Cardiac muscle cell (in vitro differentiated cells and primary cell): ENCODE measurements at regions not wholly inside any gene's neighbourhood (a gene's known extent, or its start where the extent isn't known, plus 50 kb on each side); places are given as distances from the start of the nearest gene placed in this dataset.

Experiments
- DNase-seq, 2 donors: peaks; one replicate each; pipeline versions ENCODE4 v3.0.0 to v3.0.0-alpha.2; 2010 to 2017; ENCODE audit warnings: low read depth in 1 of 2, low spot score in 1 of 2
- H3K27ac ChIP-seq: fragments of 200-600 bp; sonication (generic); 2 replicates; pipeline ENCODE4 v1.5.1; 2016
- H3K27me3 ChIP-seq: fragments of 200-600 bp; sonication (generic); 2 replicates; pipeline ENCODE4 v1.6.0; 2016; ENCODE audit warnings: control low read depth
- H3K36me3 ChIP-seq: fragments of 200-600 bp; sonication (generic); 2 replicates; pipeline ENCODE4 v1.5.1; 2016; ENCODE audit warnings: control low read depth
- H3K4me1 ChIP-seq: fragments of 200-600 bp; sonication (generic); 2 replicates; pipeline ENCODE4 v1.8.1; 2017; ENCODE audit warnings: low read depth, mild to moderate bottlenecking, mixed run types
- H3K4me3 ChIP-seq: fragments of 200-600 bp; sonication (generic); 2 replicates; pipeline ENCODE4 v1.5.1; 2016; ENCODE audit warnings: mild to moderate bottlenecking
- H3K9me3 ChIP-seq: fragments of 200-600 bp; sonication (generic); 2 replicates; pipeline ENCODE4 v1.5.1; 2017; ENCODE audit warnings: low read depth, mild to moderate bottlenecking, control low read depth
- TF ChIP-seq, protein P1 (sequence below): IDR thresholded peaks from 2 replicates; pipeline ENCODE4 v1.5.1; 2012; ENCODE audit warnings: low read depth, mild to moderate bottlenecking, low read length

DNA sequence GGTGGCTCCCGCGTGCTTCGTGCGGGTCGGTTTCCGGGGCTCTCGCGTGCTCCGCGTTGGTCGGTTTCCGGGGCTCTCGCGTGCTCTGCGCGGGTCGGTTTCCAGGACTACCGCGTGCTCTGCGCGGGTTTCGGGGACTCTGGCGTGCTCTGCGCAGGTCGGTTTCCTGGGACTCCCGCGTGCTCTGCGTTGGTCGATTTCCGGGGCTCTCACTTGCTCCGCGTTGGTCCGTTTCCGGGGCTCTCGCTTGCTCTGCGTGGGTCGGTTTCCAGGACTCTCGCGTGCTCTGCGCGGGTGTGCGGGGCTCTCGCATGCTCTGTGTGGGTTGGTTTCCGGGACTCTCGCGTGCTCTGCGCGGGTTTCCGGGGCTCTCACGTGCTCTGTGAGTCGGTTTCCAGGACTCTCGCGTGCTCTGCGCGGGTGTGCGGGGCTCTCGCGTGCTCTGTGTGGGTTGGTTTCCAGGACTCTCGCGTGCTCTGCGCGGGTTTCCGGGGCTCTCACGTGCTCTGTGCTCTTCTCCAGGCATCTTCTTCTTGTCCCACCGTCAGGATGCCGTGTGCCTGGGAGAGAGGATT is 109.9 kb upstream of the LRPAP1 start:
- no peak overlapping the region for H3K27ac ChIP-seq
- no peaks in the 10 kb centered on the region for H3K4me1 ChIP-seq
- no peaks in the 10 kb centered on the region for H3K27me3 ChIP-seq
- TF ChIP-seq, protein P1, sequence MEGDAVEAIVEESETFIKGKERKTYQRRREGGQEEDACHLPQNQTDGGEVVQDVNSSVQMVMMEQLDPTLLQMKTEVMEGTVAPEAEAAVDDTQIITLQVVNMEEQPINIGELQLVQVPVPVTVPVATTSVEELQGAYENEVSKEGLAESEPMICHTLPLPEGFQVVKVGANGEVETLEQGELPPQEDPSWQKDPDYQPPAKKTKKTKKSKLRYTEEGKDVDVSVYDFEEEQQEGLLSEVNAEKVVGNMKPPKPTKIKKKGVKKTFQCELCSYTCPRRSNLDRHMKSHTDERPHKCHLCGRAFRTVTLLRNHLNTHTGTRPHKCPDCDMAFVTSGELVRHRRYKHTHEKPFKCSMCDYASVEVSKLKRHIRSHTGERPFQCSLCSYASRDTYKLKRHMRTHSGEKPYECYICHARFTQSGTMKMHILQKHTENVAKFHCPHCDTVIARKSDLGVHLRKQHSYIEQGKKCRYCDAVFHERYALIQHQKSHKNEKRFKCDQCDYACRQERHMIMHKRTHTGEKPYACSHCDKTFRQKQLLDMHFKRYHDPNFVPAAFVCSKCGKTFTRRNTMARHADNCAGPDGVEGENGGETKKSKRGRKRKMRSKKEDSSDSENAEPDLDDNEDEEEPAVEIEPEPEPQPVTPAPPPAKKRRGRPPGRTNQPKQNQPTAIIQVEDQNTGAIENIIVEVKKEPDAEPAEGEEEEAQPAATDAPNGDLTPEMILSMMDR = no peak
- no peaks in the 10 kb centered on the region for H3K36me3 ChIP-seq
- H3K9me3 ChIP-seq = no peaks in the 10 kb centered on the region
- no peak overlapping the region for H3K4me3 ChIP-seq
- DNase-seq = no peak

DNA sequence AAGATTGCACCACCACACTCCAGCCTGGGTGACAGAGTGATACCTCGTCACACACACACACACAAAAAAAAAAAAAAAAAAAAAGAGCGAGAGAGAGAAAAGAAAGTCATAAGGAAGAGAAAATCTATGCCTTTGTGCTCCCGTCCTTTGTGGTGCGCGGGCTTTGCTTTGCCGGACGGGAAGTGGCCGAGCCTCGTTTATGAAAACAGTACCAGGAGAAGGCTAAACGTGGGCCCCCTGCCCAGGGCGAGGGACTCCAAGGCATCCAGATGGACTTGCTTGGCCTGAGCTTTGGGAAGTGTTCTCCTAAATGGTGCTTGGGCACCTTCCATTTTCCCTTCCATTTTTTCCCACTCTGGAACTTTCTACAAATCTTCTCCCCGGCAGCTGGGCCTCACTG is 109.3 kb upstream of the LRPAP1 start:
- H3K9me3 ChIP-seq = no peaks in the 10 kb centered on the region
- H3K27me3 ChIP-seq = no peaks in the 10 kb centered on the region
- H3K27ac ChIP-seq = no peak overlapping the region
- H3K36me3 ChIP-seq = no peaks in the 10 kb centered on the region
- TF ChIP-seq, protein P1 = no peak
- H3K4me1 ChIP-seq = no peaks in the 10 kb centered on the region
- no peak overlapping the region for H3K4me3 ChIP-seq
- DNase-seq = no peak

DNA sequence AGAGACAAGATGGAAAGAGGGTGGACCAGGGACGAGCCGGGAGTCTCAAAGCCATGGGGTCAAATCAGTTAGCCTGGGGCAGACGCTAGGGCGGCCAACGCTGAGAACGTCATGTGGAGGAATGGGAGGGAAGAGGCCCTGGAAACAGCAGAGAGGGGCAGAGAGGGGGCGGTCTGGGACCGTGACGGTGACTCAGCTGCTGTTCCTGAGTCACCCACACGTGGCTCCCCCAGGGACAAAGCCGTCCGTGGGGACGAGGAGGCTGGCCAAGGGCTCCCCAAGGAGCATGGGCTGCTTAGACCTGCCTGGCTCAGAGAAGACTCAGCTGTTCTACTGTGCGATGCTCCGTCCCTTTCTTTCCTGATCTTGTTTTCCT is 108.4 kb upstream of the LRPAP1 start:
- Histone ChIP-seq H3K27me3 (no peaks in the 10 kb centered on the region), H3K36me3 (no peaks in the 10 kb centered on the region), H3K9me3 (no peaks in the 10 kb centered on the region), H3K4me1 (no peaks in the 10 kb centered on the region), H3K4me3 (no peak overlapping the region), H3K27ac (no peak overlapping the region)
- TF ChIP-seq, protein P1 = no peak
- no peak for DNase-seq

DNA sequence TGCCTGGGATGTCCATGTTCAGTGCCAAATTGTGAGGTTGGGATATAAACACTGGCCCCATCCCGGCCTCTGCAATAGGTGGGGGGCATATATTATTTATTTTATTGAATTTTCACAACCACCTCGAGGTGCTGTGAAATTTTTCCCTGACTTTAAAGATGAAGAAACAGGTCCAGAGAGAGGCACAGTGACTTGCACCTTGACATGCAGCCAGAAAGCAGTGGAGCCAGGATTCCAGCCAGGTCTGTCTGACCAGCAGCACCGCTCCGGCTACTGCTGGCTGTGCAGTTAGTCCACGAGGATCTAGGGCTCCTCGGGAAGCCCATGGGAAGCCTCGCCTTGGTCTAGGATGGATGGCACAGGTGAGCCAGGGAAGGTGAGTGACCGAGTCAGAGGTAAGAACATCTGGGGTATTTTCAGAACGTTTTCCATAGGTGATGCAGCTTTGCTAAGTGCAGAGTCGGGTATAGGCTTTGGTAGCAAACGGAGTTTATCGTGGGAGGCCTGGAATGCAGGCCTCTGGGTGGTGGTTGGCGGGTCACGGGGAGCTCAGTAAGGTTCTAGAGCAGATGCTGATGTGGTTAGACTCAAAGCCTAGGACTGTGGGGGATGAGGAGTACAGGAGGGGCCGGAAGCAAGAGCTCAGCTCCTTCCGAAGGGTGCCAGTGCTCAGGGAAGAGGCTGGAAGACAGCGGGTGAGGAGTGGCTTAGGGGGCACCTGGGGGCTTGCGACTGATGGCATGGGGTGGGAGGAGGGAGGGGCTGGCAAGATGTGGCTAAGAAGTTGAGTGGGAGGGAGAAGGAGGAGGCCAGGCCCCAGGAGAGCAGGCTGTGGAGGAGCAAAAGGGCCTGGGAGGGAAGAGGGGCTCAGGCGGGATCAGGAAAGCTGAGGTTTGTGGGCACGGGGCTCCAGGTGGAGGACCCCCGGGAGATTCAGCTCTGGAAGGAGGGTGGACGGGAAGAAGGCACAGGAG is 107.7 kb upstream of the LRPAP1 start:
- TF ChIP-seq, protein P1 = no peak
- Histone ChIP-seq H3K36me3 (no peaks in the 10 kb centered on the region), H3K27me3 (no peaks in the 10 kb centered on the region), H3K4me3 (no peak overlapping the region), H3K4me1 (no peaks in the 10 kb centered on the region), H3K9me3 (no peaks in the 10 kb centered on the region), H3K27ac (no peak overlapping the region)
- DNase-seq = no peak

DNA sequence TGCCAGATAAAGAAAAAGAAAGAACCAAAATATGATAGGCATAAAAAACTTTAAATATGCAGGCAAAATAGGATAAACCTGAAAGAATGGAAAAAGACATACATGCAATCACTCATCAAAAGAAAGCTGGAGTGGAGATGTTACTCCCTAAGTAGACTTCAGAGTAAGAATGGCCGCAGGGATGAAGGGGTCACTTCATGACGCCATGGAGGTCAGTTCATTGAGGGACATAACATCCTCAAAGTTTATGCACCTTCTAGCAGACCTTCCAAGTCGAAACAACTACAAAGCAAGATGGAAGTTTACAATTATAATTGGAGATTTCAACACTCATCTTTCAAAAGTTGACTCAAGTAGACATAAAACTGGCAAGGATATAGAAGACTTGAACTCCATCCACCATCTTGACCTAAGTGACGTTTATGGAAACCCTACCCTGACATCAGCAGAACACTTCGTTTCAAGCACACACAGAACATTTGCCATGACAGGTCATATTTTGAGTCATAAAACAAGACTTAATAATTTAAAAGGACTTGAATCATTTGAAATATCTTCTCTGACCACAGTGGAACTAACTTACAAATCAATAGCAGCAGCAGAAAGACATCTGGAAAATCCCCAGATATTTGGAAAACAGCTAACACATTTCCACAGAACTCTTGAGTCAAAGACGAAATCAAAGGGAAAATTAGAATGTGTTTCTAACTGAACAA is 106.0 kb upstream of the LRPAP1 start:
- Histone ChIP-seq H3K4me3 (no peak overlapping the region), H3K27ac (no peak overlapping the region), H3K4me1 (no peaks in the 10 kb centered on the region), H3K9me3 (no peaks in the 10 kb centered on the region), H3K36me3 (no peaks in the 10 kb centered on the region), H3K27me3 (no peaks in the 10 kb centered on the region)
- DNase-seq = no peak
- TF ChIP-seq, protein P1 = no peak
